NB4 (cell line): ENCODE measurements at regions not wholly inside any gene's neighbourhood (a gene's known extent, or its start where the extent isn't known, plus 50 kb on each side); places are given as distances from the start of the nearest gene placed in this dataset.

Experiments used
- DNase-seq: peaks from one replicate; pipeline ENCODE4 v3.0.0; 2010; ENCODE audit warnings: low read depth
- H3K4me3 ChIP-seq: one replicate; pipeline ENCODE4 v1.5.1; 2011; ENCODE audit warnings: mild to moderate bottlenecking, low read depth, low read length, moderate library complexity
- CTCF ChIP-seq: IDR thresholded peaks from one replicate; pipeline ENCODE4 v1.5.1; 2012; ENCODE audit warnings: low read depth, low read length
- MAX ChIP-seq: IDR thresholded peaks from 2 replicates; pipeline ENCODE4 v1.6.1; 2011; ENCODE audit warnings: low read depth, low read length
- MYC ChIP-seq: IDR thresholded peaks from 2 replicates; pipeline ENCODE4 v1.6.1; 2011; ENCODE audit warnings: low read depth, low read length
- POLR2A ChIP-seq: IDR thresholded peaks from 2 replicates; pipeline ENCODE4 v1.6.1; 2011; ENCODE audit warnings: mild to moderate bottlenecking; ENCODE audit not compliant: insufficient read length; ENCODE audit errors: extremely low read depth

- no peak overlapping the region for H3K4me3 ChIP-seq
- DNase-seq = no peak
- TF ChIP-seq POLR2A = no peak
- TF ChIP-seq MAX = no peak
- TF ChIP-seq MYC = no peak
Observed at GRCh38 chr16:85310868-85311585, 198.8 kb upstream of the CIBAR2 start.

- TF ChIP-seq CTCF = no peak
- no peak for TF ChIP-seq MAX
- no peak overlapping the region for H3K4me3 ChIP-seq
- DNase-seq = no peak
Observed at GRCh38 chr16:85311741-85312140, 199.5 kb upstream of the CIBAR2 start.

- no peak overlapping the region for H3K4me3 ChIP-seq
- DNase-seq = no peak
- TF ChIP-seq CTCF (no peak), MYC (no peak), MAX (no peak), POLR2A (no peak)
Observed at GRCh38 chr16:85312174-85312573, 199.9 kb upstream of the CIBAR2 start.

- TF ChIP-seq MYC = no peak
- no peak for TF ChIP-seq POLR2A
- no peak for TF ChIP-seq MAX
- TF ChIP-seq CTCF = no peak
- no peak overlapping the region for H3K4me3 ChIP-seq
- no peak for DNase-seq
Observed at GRCh38 chr16:85312642-85313525, 200.6 kb upstream of the CIBAR2 start.

- TF ChIP-seq MYC (no peak), POLR2A (no peak), MAX (no peak), CTCF (no peak)
Observed at GRCh38 chr16:85313526-85314301, 201.4 kb upstream of the CIBAR2 start.

GRCh38 chr16:85314512-85314971 is 202.3 kb upstream of the CIBAR2 start:
- no peak for TF ChIP-seq MAX
- no peak for TF ChIP-seq CTCF
- TF ChIP-seq MYC = no peak
- TF ChIP-seq POLR2A = no peak
- no peak for DNase-seq
- H3K4me3 ChIP-seq = no peak overlapping the region

More at GRCh38 chr16:85313526-85314301, 201.4 kb upstream of the CIBAR2 start:
- no peak for DNase-seq
- H3K4me3 ChIP-seq = no peak overlapping the region
